WTC11 (cell line): ENCODE measurements at regions not wholly inside any gene's neighbourhood (a gene's known extent, or its start where the extent isn't known, plus 50 kb on each side); places are given as distances from the start of the nearest gene placed in this dataset.

Experiments used
- ATAC-seq: fragments of 200-7000 bp; cut with Tn5 transposase; 2 replicates; pipeline ENCODE4 v1.10.0; 2021; ENCODE audit warnings: mild to moderate bottlenecking, moderate library complexity
- CTCF ChIA-PET: fragments of 300-600 bp; sonication (Branson Sonifier 250); formaldehyde crosslinking; loops from one replicate; lab custom pipeline; 2021; ENCODE audit warnings: antibody characterized with exemption; lab: Charles Lee
- POLR2A ChIA-PET: fragments of 350-600 bp; sonication (Branson Sonifier 250); formaldehyde crosslinking; loops from one replicate; lab custom pipeline; 2021; ENCODE audit warnings: antibody characterized with exemption; lab: Charles Lee
- DNase-seq: peaks from one replicate; pipeline ENCODE4 v3.0.0; 2021; ENCODE audit warnings: low spot score
- H3K27ac Mint-ChIP-seq: 2 replicates; pipeline ENCODE4 v1.8.0; 2021; ENCODE audit warnings: mixed read lengths
- H3K27me3 Mint-ChIP-seq: 2 replicates; pipeline ENCODE4 v1.8.0; 2021; ENCODE audit warnings: low read depth, mild to moderate bottlenecking, moderate library complexity, mixed read lengths
- H3K36me3 Mint-ChIP-seq: 2 replicates; pipeline ENCODE4 v1.8.0; 2021; ENCODE audit warnings: mixed read lengths
- H3K4me1 Mint-ChIP-seq: 2 replicates; pipeline ENCODE4 v1.8.0; 2022; ENCODE audit warnings: mixed read lengths
- H3K4me3 Mint-ChIP-seq: 2 replicates; pipeline ENCODE4 v1.8.0; 2021; ENCODE audit warnings: mild to moderate bottlenecking, moderate library complexity, mixed read lengths
- H3K9me3 Mint-ChIP-seq: 2 replicates; pipeline ENCODE4 v1.8.0; 2021; ENCODE audit warnings: mixed read lengths
- ATF1 ChIP-seq: sonication (generic); formaldehyde crosslinking; IDR thresholded peaks from 2 replicates; pipeline ENCODE4 v1.8.1; 2023; ENCODE audit warnings: mild to moderate bottlenecking, moderate library complexity, missing genetic modification reagents
- CREM ChIP-seq: sonication (generic); formaldehyde crosslinking; IDR thresholded peaks from 2 replicates; pipeline ENCODE4 v1.8.1; 2022; ENCODE audit warnings: mild to moderate bottlenecking, missing genetic modification reagents, moderate library complexity
- EMX1 ChIP-seq: fragments of 250-450 bp; sonication (Bioruptor Pico); IDR thresholded peaks from 2 replicates; pipeline ENCODE4 v1.8.0; 2021; ENCODE audit warnings: mild to moderate bottlenecking
- ESRRA ChIP-seq: sonication (generic); formaldehyde crosslinking; IDR thresholded peaks from 2 replicates; pipeline ENCODE4 v1.8.1; 2022; ENCODE audit warnings: mild to moderate bottlenecking, missing genetic modification reagents, borderline replicate concordance
- FOXP1 ChIP-seq: sonication (generic); formaldehyde crosslinking; IDR thresholded peaks from 2 replicates; pipeline ENCODE4 v1.8.0; 2022; ENCODE audit warnings: missing genetic modification reagents, mild to moderate bottlenecking, moderate library complexity, borderline replicate concordance
- RORB ChIP-seq: fragments of 250-450 bp; sonication (Bioruptor Pico); IDR thresholded peaks from 2 replicates; pipeline ENCODE4 v1.9.0; 2021; ENCODE audit warnings: mild to moderate bottlenecking
- SMAD3 ChIP-seq: sonication (generic); formaldehyde crosslinking; IDR thresholded peaks from 2 replicates; pipeline ENCODE4 v1.8.0; 2022; ENCODE audit warnings: missing genetic modification reagents, mild to moderate bottlenecking, borderline replicate concordance
- TEAD4 ChIP-seq: sonication (generic); formaldehyde crosslinking; IDR thresholded peaks from 2 replicates; pipeline ENCODE4 v1.8.0; 2022; ENCODE audit warnings: mild to moderate bottlenecking, missing genetic modification reagents
- TP53 ChIP-seq: sonication (generic); formaldehyde crosslinking; IDR thresholded peaks from 2 replicates; pipeline ENCODE4 v1.8.1; 2023; ENCODE audit warnings: mild to moderate bottlenecking, missing genetic modification reagents
- ZNF138 ChIP-seq: sonication (generic); formaldehyde crosslinking; conservative IDR thresholded peaks from 2 replicates; pipeline ENCODE4 v1.8.1; 2022; ENCODE audit warnings: mild to moderate bottlenecking, moderate library complexity, missing genetic modification reagents
- ZNF232 ChIP-seq: sonication (generic); formaldehyde crosslinking; IDR thresholded peaks from 2 replicates; pipeline ENCODE4 v1.8.0; 2022; ENCODE audit warnings: mild to moderate bottlenecking, missing genetic modification reagents
- ZNF317 ChIP-seq: sonication (generic); formaldehyde crosslinking; IDR thresholded peaks from 2 replicates; pipeline ENCODE4 v1.8.1; 2023; ENCODE audit warnings: low read depth, mild to moderate bottlenecking, moderate library complexity, missing genetic modification reagents, borderline replicate concordance
- TF ChIP-seq, protein P1 (sequence below): sonication (generic); formaldehyde crosslinking; IDR thresholded peaks from 2 replicates; pipeline ENCODE4 v1.8.1; 2023; ENCODE audit warnings: mild to moderate bottlenecking, moderate library complexity, missing genetic modification reagents
- TF ChIP-seq, protein P2 (sequence below): sonication (generic); formaldehyde crosslinking; IDR thresholded peaks from 2 replicates; pipeline ENCODE4 v1.8.1; 2022; ENCODE audit warnings: mild to moderate bottlenecking, missing genetic modification reagents, moderate library complexity, borderline replicate concordance
- TF ChIP-seq, protein P3 (sequence below): fragments of 250-450 bp; sonication (Bioruptor Pico); conservative IDR thresholded peaks from 2 replicates; pipeline ENCODE4 v1.9.0; 2021; ENCODE audit warnings: mild to moderate bottlenecking
- TF ChIP-seq, protein P4 (sequence below): sonication (generic); formaldehyde crosslinking; IDR thresholded peaks from 2 replicates; pipeline ENCODE4 v1.8.1; 2022; ENCODE audit warnings: low read depth, mild to moderate bottlenecking, moderate library complexity, missing genetic modification reagents, borderline replicate concordance
- TF ChIP-seq, protein P5 (sequence below): sonication (generic); formaldehyde crosslinking; IDR thresholded peaks from 2 replicates; pipeline ENCODE4 v1.8.0; 2022; ENCODE audit warnings: mild to moderate bottlenecking, missing genetic modification reagents
- TF ChIP-seq, protein P6 (sequence below): fragments of 250-450 bp; sonication (Bioruptor Pico); IDR thresholded peaks from 2 replicates; pipeline ENCODE4 v2.1.2; 2022; ENCODE audit warnings: mild to moderate bottlenecking, moderate library complexity
- TF ChIP-seq, protein P7 (sequence below): fragments of 250-450 bp; sonication (Bioruptor Pico); IDR thresholded peaks from 2 replicates; pipeline ENCODE4 v1.8.0; 2021; ENCODE audit warnings: mild to moderate bottlenecking

DNA sequence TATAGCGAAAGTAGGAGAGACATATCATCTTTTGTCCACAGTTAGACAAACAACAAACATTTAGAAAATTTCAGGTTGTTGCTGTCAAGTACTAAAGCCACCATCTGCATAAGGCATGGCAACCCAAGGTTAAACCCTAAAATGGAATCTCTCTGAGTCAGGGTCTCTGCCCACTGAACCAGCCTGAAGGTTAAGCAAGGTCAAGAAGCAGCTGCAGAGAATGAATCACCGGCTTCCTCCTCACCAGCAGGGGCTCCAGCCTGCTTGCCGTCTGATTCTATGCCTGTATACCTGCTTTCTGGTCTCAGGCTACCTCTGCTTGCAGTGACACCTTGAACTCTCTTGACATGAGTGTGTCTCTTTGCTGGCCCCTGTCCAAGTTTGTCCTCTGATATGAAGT lies 726.2 kb upstream of the SGCG start:
- peak; percentile 36 for DNase-seq
- CTCF ChIA-PET: no interaction called here
- no peak overlapping the region for H3K4me3 Mint-ChIP-seq

DNA sequence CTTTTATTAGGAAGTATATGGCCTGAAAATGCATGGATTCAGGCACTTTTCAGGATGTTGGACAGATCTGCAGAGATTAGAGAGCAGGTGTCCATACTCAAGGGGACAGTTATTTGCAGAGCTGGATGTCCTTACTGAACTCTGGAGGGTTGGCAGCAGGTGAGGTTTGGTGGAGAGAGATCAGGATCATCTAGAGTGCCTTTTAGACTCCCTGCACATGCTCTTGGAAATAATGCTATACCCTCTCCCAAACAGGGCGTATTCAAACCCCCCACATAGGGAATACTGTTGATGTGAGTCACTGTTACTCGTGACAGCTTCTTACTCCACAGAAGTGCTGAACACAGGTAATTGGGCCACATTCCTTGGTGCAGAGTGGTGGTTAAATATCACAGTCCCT lies 725.7 kb upstream of the SGCG start:
- Mint-ChIP-seq H3K9me3 (peaks cover 8% of the 10 kb centered on the region; the same call in 1 of the 2 replicates), H3K27ac (no peak overlapping the region), H3K4me1 (peaks cover 13% of the 10 kb centered on the region), H3K36me3 (no peaks in the 10 kb centered on the region), H3K27me3 (no peaks in the 10 kb centered on the region), H3K4me3 (no peak overlapping the region)
- CTCF ChIA-PET: no interaction called here
- DNase-seq (no peak), ATAC-seq (no peak)
- POLR2A ChIA-PET: no interaction called here
- TF ChIP-seq TP53: no peak
- TF ChIP-seq, protein P1, sequence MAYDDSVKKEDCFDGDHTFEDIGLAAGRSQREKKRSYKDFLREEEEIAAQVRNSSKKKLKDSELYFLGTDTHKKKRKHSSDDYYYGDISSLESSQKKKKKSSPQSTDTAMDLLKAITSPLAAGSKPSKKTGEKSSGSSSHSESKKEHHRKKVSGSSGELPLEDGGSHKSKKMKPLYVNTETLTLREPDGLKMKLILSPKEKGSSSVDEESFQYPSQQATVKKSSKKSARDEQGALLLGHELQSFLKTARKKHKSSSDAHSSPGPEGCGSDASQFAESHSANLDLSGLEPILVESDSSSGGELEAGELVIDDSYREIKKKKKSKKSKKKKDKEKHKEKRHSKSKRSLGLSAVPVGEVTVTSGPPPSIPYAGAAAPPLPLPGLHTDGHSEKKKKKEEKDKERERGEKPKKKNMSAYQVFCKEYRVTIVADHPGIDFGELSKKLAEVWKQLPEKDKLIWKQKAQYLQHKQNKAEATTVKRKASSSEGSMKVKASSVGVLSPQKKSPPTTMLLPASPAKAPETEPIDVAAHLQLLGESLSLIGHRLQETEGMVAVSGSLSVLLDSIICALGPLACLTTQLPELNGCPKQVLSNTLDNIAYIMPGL (CRISPR knock-in tag): no peak
- TF ChIP-seq, protein P2, sequence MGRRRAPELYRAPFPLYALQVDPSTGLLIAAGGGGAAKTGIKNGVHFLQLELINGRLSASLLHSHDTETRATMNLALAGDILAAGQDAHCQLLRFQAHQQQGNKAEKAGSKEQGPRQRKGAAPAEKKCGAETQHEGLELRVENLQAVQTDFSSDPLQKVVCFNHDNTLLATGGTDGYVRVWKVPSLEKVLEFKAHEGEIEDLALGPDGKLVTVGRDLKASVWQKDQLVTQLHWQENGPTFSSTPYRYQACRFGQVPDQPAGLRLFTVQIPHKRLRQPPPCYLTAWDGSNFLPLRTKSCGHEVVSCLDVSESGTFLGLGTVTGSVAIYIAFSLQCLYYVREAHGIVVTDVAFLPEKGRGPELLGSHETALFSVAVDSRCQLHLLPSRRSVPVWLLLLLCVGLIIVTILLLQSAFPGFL: no peak
- TF ChIP-seq, protein P3, sequence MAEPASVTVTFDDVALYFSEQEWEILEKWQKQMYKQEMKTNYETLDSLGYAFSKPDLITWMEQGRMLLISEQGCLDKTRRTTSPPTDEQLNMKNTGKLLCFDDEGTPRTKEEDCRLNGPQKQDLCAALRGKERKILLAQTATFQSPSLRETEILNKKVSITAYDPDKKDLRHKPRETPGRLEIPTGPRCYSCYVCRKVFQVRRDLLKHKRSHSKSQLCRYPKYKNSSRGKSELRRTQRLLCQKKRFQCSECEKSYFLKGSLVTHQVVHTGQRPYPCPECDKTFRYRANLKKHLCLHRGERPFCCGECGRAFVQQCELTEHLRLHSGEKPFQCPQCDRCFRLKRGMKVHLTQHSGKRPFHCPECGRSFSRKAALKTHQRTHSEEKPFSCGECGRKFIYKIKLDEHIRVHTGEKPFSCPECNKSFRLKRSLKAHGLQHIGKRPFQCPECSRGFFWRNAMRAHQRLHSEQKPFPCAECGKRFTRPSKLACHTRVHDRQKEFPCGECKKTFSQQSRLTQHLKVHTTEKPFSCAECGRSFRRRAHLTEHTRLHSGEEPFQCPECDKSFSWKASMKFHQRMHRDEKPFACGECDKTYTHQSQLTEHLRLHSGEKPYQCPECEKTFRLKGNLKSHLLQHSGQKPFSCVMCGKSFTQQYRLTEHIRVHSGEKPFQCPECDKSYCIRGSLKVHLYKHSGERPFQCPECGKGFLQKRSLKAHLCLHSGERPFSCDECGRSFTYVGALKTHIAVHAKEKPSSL: no peak

More for the DNA sequence above, 726.2 kb upstream of the SGCG start:
- H3K27ac Mint-ChIP-seq: no peak overlapping the region
- POLR2A ChIA-PET: no interaction called here
- H3K4me1 Mint-ChIP-seq: peaks cover 13% of the 10 kb centered on the region
- H3K9me3 Mint-ChIP-seq: peaks cover 8% of the 10 kb centered on the region; the same call in 1 of the 2 replicates
- H3K36me3 Mint-ChIP-seq: no peaks in the 10 kb centered on the region
- TF ChIP-seq ESRRA (CRISPR knock-in tag) (peak; percentile 93; the same call in 1 of the 2 replicates), RORB (CRISPR knock-in tag) (no peak), EMX1 (CRISPR knock-in tag) (no peak)
- TF ChIP-seq, protein P4, sequence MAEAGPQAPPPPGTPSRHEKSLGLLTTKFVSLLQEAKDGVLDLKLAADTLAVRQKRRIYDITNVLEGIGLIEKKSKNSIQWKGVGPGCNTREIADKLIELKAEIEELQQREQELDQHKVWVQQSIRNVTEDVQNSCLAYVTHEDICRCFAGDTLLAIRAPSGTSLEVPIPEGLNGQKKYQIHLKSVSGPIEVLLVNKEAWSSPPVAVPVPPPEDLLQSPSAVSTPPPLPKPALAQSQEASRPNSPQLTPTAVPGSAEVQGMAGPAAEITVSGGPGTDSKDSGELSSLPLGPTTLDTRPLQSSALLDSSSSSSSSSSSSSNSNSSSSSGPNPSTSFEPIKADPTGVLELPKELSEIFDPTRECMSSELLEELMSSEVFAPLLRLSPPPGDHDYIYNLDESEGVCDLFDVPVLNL: no peak
- no peaks in the 10 kb centered on the region for H3K27me3 Mint-ChIP-seq
- peak; percentile 81 for ATAC-seq

DNA sequence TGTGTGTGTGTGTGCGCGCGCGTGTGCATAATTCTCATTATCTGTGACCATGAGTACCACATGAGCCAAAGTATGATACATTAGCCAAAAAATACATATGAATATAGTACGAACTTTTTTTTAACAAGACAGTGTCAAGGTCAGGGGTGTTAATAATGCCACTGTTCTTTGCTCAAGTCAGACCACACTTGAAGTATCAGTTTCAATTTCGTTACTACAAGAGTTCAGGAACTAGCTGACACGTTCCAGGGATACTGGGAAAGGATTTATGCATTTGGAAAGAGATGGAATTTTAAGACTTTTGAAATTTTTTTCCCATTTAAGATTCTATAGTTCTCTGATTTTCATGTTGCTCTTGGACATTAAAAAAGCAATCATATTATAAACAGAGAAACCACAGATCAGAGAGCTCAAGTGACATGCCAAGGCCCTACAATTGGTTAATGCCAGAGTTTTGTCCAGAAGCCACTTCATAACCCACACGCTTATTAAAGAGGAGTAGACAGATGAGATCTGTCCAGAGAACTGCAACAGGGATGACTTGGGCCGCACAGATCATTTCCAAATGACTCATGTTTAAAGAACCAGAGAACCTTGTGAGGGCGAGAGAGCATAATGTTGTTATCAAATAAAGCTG lies 718.8 kb upstream of the SGCG start:
- Mint-ChIP-seq H3K27ac (no peak overlapping the region), H3K9me3 (no peaks in the 10 kb centered on the region), H3K4me3 (no peak overlapping the region), H3K36me3 (no peaks in the 10 kb centered on the region), H3K27me3 (no peaks in the 10 kb centered on the region), H3K4me1 (no peaks in the 10 kb centered on the region)
- DNase-seq: no peak
- ATAC-seq: no peak
- CTCF ChIA-PET: no interaction called here
- POLR2A ChIA-PET: no interaction called here
- TF ChIP-seq, protein P5, sequence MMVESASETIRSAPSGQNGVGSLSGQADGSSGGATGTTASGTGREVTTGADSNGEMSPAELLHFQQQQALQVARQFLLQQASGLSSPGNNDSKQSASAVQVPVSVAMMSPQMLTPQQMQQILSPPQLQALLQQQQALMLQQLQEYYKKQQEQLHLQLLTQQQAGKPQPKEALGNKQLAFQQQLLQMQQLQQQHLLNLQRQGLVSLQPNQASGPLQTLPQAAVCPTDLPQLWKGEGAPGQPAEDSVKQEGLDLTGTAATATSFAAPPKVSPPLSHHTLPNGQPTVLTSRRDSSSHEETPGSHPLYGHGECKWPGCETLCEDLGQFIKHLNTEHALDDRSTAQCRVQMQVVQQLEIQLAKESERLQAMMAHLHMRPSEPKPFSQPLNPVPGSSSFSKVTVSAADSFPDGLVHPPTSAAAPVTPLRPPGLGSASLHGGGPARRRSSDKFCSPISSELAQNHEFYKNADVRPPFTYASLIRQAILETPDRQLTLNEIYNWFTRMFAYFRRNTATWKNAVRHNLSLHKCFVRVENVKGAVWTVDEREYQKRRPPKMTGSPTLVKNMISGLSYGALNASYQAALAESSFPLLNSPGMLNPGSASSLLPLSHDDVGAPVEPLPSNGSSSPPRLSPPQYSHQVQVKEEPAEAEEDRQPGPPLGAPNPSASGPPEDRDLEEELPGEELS: no peak
- no peak for TF ChIP-seq CREM (CRISPR knock-in tag)
- TF ChIP-seq, protein P6, sequence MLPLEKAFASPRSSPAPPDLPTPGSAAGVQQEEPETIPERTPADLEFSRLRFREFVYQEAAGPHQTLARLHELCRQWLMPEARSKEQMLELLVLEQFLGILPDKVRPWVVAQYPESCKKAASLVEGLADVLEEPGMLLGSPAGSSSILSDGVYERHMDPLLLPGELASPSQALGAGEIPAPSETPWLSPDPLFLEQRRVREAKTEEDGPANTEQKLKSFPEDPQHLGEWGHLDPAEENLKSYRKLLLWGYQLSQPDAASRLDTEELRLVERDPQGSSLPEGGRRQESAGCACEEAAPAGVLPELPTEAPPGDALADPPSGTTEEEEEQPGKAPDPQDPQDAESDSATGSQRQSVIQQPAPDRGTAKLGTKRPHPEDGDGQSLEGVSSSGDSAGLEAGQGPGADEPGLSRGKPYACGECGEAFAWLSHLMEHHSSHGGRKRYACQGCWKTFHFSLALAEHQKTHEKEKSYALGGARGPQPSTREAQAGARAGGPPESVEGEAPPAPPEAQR (CRISPR knock-in tag): no peak
- no peak for TF ChIP-seq ZNF317 (CRISPR knock-in tag)
- TF ChIP-seq SMAD3 (CRISPR knock-in tag): no peak
- no peak for TF ChIP-seq TP53
- TF ChIP-seq, protein P7, sequence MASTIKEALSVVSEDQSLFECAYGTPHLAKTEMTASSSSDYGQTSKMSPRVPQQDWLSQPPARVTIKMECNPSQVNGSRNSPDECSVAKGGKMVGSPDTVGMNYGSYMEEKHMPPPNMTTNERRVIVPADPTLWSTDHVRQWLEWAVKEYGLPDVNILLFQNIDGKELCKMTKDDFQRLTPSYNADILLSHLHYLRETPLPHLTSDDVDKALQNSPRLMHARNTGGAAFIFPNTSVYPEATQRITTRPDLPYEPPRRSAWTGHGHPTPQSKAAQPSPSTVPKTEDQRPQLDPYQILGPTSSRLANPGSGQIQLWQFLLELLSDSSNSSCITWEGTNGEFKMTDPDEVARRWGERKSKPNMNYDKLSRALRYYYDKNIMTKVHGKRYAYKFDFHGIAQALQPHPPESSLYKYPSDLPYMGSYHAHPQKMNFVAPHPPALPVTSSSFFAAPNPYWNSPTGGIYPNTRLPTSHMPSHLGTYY (CRISPR knock-in tag): no peak
- no peak for TF ChIP-seq ZNF232 (CRISPR knock-in tag)
- no peak for TF ChIP-seq ATF1 (CRISPR knock-in tag)
- TF ChIP-seq ZNF138 (CRISPR knock-in tag): no peak
- no peak for TF ChIP-seq TEAD4
- TF ChIP-seq FOXP1: no peak
